A673 (cell line): ENCODE measurements at regions not wholly inside any gene's neighbourhood (a gene's known extent, or its start where the extent isn't known, plus 50 kb on each side); places are given as distances from the start of the nearest gene placed in this dataset.

Experiments used
- BruUV-seq: library from RNA; stranded (reverse); fragments of 400-500 nt; replicated peaks from 2 replicates; lab custom pipeline; 2021; lab: Mats Ljungman, UMichigan
- CTCF ChIA-PET: fragments of 300-600 bp; sonication (Branson Sonifier 250); formaldehyde crosslinking; loops from one replicate; lab custom pipeline; 2022; ENCODE audit warnings: antibody characterized with exemption; lab: Charles Lee
- POLR2A ChIA-PET: fragments of 300-600 bp; sonication (Branson Sonifier 250); formaldehyde crosslinking; loops from one replicate; lab custom pipeline; 2022; ENCODE audit warnings: antibody characterized with exemption; ENCODE audit not compliant: low non-redundant PET; lab: Charles Lee
- DNase-seq: peaks from one replicate; pipeline ENCODE4 v3.0.0-alpha.2; 2015; ENCODE audit warnings: low spot score
- H3K27ac ChIP-seq: fragments of 200-600 bp; sonication (generic); 2 replicates; pipeline ENCODE4 v1.5.1; 2016; ENCODE audit warnings: mixed run types, low read depth, mild to moderate bottlenecking, mixed read lengths, antibody characterized with exemption, low read length; ENCODE audit not compliant: poor library complexity, severe bottlenecking
- H3K27me3 ChIP-seq: fragments of 200-600 bp; sonication (generic); replicated peaks from 2 replicates; pipeline ENCODE4 v1.6.1; 2017; ENCODE audit warnings: mixed run types, low read depth, mild to moderate bottlenecking, mixed read lengths, antibody characterized with exemption, low read length; ENCODE audit not compliant: insufficient read depth, poor library complexity
- H3K36me3 ChIP-seq: fragments of 200-600 bp; sonication (generic); 2 replicates; pipeline ENCODE4 v1.6.1; 2016; ENCODE audit warnings: mixed run types, mild to moderate bottlenecking, mixed read lengths, antibody characterized with exemption, low read length; ENCODE audit not compliant: insufficient read depth, poor library complexity, severe bottlenecking
- H3K4me1 ChIP-seq: fragments of 200-600 bp; sonication (generic); 2 replicates; pipeline ENCODE4 v1.6.1; 2017; ENCODE audit warnings: mixed run types, mild to moderate bottlenecking, mixed read lengths, antibody characterized with exemption, low read length; ENCODE audit not compliant: insufficient read depth, poor library complexity, severe bottlenecking
- H3K4me3 ChIP-seq: fragments of 200-600 bp; sonication (generic); 2 replicates; pipeline ENCODE4 v1.5.1; 2016; ENCODE audit warnings: low read depth, mixed run types, mild to moderate bottlenecking, mixed read lengths, low read length; ENCODE audit not compliant: poor library complexity, severe bottlenecking
- H3K9me3 ChIP-seq: fragments of 200-600 bp; sonication (generic); 2 replicates; pipeline ENCODE4 v1.6.1; 2016; ENCODE audit warnings: mixed run types, low read depth, mild to moderate bottlenecking, mixed read lengths, antibody characterized with exemption, low read length; ENCODE audit not compliant: poor library complexity, severe bottlenecking
- CTCF ChIP-seq: fragments of 300-800, 200-600 bp; sonication (generic); conservative IDR thresholded peaks from 2 replicates; pipeline ENCODE4 v1.5.1; 2017; ENCODE audit warnings: low read depth, mild to moderate bottlenecking, antibody characterized with exemption, low read length, moderate library complexity, mixed read lengths
- EZH2 ChIP-seq: fragments of 200-600 bp; sonication (generic); IDR thresholded peaks from 2 replicates; pipeline ENCODE4 v1.6.1; 2017; ENCODE audit warnings: borderline replicate concordance, low read depth, mild to moderate bottlenecking, mixed read lengths, antibody characterized with exemption, low read length; ENCODE audit not compliant: poor library complexity, severe bottlenecking
- intact Hi-C: fragments of 100-400 bp; cut with micrococcal nuclease; formaldehyde crosslinking; loops from one replicate; pipeline ENCODE4 v1.10.0; 2022; ENCODE audit not compliant: unreplicated experiment

- H3K9me3 ChIP-seq: no peaks in the 10 kb centered on the region
- no peak overlapping the region for H3K27ac ChIP-seq
- H3K4me3 ChIP-seq: no peak overlapping the region
- no peak for TF ChIP-seq CTCF
- TF ChIP-seq EZH2: no peak
- ChIA-PET POLR2A (no interaction called here), CTCF (no interaction called here)
- DNase-seq: no peak
- H3K36me3 ChIP-seq: no peaks in the 10 kb centered on the region
- no peaks in the 10 kb centered on the region for H3K27me3 ChIP-seq
- intact Hi-C loops: no loop called here
- no TSS peak for BruUV-seq
- H3K4me1 ChIP-seq: no peaks in the 10 kb centered on the region
Observed at GRCh38 chr13:81283561-81283960, 942.6 kb upstream of the SPRY2 start.

- TF ChIP-seq EZH2 (no peak), CTCF (no peak)
- DNase-seq: no peak
- H3K27me3 ChIP-seq: no peaks in the 10 kb centered on the region
- H3K4me1 ChIP-seq: no peaks in the 10 kb centered on the region
- no TSS peak for BruUV-seq
- no peaks in the 10 kb centered on the region for H3K9me3 ChIP-seq
- CTCF ChIA-PET: no interaction called here
- POLR2A ChIA-PET: no interaction called here
- H3K4me3 ChIP-seq: no peak overlapping the region
- intact Hi-C loops: no loop called here
- H3K36me3 ChIP-seq: no peaks in the 10 kb centered on the region
- H3K27ac ChIP-seq: no peak overlapping the region
Observed at GRCh38 chr13:81283062-81283461, 942.1 kb upstream of the SPRY2 start.

GRCh38 chr13:81275666-81276258, 934.8 kb upstream of the SPRY2 start:
- BruUV-seq: no TSS peak
- ChIA-PET POLR2A (no interaction called here), CTCF (no interaction called here)
- no peak overlapping the region for H3K27ac ChIP-seq
- H3K9me3 ChIP-seq: no peaks in the 10 kb centered on the region
- H3K36me3 ChIP-seq: no peaks in the 10 kb centered on the region
- no peak overlapping the region for H3K4me3 ChIP-seq
- TF ChIP-seq CTCF (no peak), EZH2 (no peak)
- intact Hi-C loops: no loop called here
- H3K27me3 ChIP-seq: no peaks in the 10 kb centered on the region
- no peaks in the 10 kb centered on the region for H3K4me1 ChIP-seq
- DNase-seq: no peak
